GM12873 (cell line): ENCODE measurements at regions not wholly inside any gene's neighbourhood (a gene's known extent, or its start where the extent isn't known, plus 50 kb on each side); places are given as distances from the start of the nearest gene placed in this dataset.

Experiments
- TF ChIP-seq, protein P1 (sequence below): IDR thresholded peaks from 2 replicates; pipeline ENCODE4 v1.5.1; 2012; ENCODE audit warnings: low read depth, mild to moderate bottlenecking, moderate library complexity, low read length, control low read depth; ENCODE audit not compliant: insufficient read depth; ENCODE audit errors: missing control alignments

DNA sequence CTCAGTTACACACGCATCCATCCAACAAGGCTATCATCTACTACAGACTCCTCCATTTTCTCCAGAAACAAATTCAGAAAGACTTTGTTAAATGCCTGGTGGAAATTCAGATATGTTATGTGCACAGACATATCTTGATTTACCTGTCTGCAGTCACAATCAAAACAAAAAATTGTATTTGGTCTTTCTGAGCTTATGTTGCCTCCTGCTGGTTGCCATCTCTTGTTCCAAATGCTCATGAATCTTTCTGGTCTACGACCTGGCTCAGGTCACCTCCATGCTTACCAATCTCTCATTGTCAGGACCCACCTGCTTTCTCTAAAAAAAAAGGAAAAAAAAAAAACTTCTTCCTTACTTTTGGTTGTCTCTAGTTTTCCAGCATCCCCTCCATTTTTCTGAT, 169.2 kb upstream of the PLXNC1 start:
- TF ChIP-seq, protein P1, sequence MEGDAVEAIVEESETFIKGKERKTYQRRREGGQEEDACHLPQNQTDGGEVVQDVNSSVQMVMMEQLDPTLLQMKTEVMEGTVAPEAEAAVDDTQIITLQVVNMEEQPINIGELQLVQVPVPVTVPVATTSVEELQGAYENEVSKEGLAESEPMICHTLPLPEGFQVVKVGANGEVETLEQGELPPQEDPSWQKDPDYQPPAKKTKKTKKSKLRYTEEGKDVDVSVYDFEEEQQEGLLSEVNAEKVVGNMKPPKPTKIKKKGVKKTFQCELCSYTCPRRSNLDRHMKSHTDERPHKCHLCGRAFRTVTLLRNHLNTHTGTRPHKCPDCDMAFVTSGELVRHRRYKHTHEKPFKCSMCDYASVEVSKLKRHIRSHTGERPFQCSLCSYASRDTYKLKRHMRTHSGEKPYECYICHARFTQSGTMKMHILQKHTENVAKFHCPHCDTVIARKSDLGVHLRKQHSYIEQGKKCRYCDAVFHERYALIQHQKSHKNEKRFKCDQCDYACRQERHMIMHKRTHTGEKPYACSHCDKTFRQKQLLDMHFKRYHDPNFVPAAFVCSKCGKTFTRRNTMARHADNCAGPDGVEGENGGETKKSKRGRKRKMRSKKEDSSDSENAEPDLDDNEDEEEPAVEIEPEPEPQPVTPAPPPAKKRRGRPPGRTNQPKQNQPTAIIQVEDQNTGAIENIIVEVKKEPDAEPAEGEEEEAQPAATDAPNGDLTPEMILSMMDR: peak; percentile 63

DNA sequence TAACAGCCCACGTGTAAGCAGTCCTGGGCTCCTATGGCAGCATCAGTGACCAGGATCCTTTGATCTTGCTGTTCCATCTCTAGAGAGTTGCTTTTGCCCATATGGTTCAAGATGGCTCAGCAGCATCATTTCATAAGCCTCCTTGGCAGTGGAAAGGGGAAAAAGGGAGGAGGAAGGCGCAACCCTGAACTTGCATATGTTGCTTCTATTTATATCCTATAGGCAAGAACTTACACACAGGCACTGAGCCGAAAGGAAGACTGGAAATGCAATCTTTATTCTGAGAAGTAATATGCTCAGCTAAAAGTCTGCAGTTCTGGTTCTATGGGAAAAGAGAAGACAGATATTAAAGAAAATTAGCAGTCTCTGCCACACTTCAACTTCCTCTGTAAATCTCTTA, 167.7 kb upstream of the PLXNC1 start:
- TF ChIP-seq, protein P1: no peak

DNA sequence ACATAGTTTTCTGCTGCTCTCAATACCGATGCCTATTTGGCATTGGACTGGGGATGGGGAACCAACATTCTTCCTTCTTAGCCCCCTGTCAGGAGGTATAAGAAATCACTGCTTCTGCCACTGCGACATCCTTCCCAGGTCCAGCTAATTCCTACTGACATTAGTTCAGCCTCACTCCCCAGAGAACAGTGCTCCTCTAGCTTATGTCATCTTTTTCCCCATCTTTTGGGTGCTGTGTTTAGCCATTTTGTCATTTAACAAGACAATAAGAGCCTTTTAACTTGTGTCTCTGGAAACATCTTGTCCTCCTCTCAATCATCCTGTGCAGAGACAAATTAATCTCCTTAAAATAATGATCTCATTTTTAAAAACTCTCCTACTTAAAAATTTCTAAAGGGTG, 167.0 kb upstream of the PLXNC1 start:
- TF ChIP-seq, protein P1: no peak

DNA sequence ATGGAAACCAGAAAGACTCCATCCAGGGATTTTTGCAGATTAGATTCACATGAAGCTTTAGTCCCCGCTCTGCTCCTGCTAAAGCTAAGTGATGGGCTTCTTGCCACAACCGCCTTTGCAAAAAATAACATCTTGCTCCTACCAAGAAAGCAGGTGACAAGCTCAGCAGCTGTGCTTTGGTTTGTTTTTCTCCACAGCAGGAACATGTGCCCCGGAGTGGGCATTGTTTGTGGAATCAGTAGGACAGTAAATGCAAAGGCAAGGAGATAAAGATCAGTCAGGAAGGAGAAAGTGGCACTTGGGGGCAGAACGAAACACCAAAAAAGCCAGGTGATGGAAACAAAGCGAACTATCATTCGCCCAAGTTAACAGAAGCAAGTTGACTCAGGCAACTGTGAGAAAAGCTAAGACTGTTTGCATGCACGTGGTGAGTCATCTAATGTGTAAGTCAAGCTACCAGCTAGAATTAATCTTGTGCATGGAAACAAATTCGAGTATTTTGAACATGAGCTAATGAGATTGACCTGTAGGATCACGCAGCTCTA, 165.5 kb upstream of the PLXNC1 start:
- TF ChIP-seq, protein P1: no peak

DNA sequence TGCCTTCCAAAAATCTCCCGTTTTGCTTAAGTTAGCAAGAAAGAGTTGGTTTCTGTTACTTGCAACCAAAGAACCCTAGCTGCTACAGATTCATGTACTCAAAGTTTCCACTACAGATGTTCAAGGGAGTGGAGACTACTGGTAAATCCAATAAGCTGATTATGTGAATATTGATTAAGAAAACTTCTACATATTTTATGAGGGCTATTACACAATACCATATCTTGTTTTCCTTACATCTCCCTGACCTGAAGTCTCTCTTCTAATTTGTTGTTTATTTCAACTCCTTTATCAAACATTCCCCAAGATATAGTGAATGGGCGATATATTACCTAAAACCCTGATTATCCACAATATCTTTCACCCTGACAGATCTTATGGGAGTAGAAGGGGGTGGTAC, 164.4 kb upstream of the PLXNC1 start:
- TF ChIP-seq, protein P1: no peak

DNA sequence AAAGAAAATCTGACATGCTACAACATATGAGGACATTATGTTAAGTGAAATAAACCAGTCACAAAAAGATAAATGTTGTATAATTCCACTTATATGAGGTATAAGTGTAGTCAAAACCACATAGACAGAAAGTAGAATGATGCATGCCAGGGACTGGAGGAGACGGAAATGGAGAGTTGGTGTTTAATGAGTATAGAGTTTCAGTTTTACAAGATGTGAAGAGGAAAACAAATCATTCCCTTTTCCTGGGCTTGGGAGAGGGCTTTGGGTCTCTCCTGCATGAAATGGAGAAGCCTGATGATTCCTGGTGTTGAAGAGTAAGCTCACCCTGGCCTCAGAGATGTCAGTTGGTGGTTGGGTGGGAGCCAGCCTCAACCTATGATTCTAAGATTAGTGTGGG, 158.4 kb upstream of the PLXNC1 start:
- TF ChIP-seq, protein P1: no peak

DNA sequence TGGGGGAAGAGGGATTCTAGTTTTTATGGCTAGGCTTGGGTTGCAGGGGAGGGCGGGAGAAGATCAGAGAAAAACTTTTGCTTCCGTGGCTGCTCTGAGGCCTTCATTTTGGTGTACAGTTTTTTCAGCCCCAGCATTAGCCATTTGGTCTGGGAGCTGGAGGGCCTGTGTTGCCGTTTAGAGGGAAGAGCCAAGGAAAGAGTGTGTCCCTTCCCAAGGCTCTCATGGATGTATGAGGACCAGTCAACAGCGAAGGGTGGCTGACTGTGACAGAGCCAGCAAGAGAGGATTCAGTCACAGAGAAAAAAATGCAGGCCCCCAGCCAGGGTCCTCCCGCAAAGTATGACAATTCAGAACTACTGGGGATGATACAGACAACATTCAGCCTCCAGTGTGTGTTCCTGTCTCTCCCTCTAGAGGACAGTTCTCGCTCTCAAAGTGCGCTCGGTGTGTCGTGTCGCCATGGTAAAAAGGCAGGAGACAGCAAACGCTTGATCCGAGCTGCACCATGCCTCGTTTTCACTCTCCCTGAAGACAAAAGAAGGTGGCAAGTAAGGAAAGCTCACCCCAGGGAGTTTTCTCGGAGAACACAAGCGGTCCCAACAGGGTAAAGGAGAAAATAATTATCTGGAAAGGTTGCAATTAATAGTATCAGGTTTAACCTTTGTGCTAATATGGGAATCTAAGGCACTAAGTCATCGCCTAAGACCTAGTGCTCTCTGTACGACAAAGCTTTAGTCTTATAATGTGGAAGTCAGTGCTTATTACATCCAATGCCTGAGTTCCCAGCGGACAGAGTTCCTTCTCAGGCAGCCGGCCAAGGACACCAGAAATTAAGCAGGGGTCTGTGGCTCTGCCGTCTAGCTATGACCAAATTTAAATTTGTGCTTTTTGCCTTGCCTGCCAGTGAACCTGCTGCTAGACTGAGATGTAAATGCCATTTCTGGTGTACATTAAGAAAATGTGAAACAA, 157.3 kb upstream of the PLXNC1 start:
- TF ChIP-seq, protein P1: no peak
